Liver (tissue), 8 donors: ENCODE measurements at regions not wholly inside any gene's neighbourhood (a gene's known extent, or its start where the extent isn't known, plus 50 kb on each side); places are given as distances from the start of the nearest gene placed in this dataset.

Experiments
- DNase-seq: peaks from one replicate; pipeline ENCODE4 v3.0.0-alpha.2; 2017; ENCODE audit warnings: low spot score
- H3K27ac ChIP-seq, 2 donors: one replicate each; pipeline ENCODE4 v1.7.0; 2013; ENCODE audit warnings: inconsistent platforms in 2 of 2, low read length in 2 of 2, control low read depth in 1 of 2, low read depth in 1 of 2, mild to moderate bottlenecking in 1 of 2
- H3K27me3 ChIP-seq, 4 donors: one replicate each; pipeline versions ENCODE4 v1.6.1 to v1.7.0; 2013; ENCODE audit warnings: low read length in 3 of 4, inconsistent platforms in 1 of 4, mild to moderate bottlenecking in 1 of 4, moderate library complexity in 1 of 4; ENCODE audit not compliant: control insufficient read depth in 4 of 4, insufficient read depth in 4 of 4
- H3K36me3 ChIP-seq, 4 donors: one replicate each; pipeline versions ENCODE4 v1.6.1 to v1.7.0; 2013; ENCODE audit warnings: low read length in 3 of 4, mild to moderate bottlenecking in 3 of 4, low read depth in 1 of 4, moderate library complexity in 1 of 4; ENCODE audit not compliant: control insufficient read depth in 4 of 4, insufficient read depth in 3 of 4
- H3K4me1 ChIP-seq, 4 donors: one replicate each; pipeline versions ENCODE4 v1.6.1 to v1.7.0; 2013; ENCODE audit warnings: low read length in 3 of 4, mild to moderate bottlenecking in 3 of 4, moderate library complexity in 1 of 4; ENCODE audit not compliant: control insufficient read depth in 4 of 4, insufficient read depth in 4 of 4
- H3K4me3 ChIP-seq, 3 donors: one replicate each; pipeline versions ENCODE4 v1.6.1 to v1.7.0; 2013; ENCODE audit warnings: low read length in 3 of 3, control low read depth in 1 of 3, low read depth in 1 of 3, mild to moderate bottlenecking in 1 of 3
- H3K9ac ChIP-seq, 2 donors: one replicate each; pipeline ENCODE4 v1.7.0; 2013; ENCODE audit warnings: low read length in 2 of 2, mild to moderate bottlenecking in 2 of 2, moderate library complexity in 2 of 2, control low read depth in 1 of 2, low read depth in 1 of 2
- H3K9me3 ChIP-seq, 4 donors: one replicate each; pipeline versions ENCODE4 v1.6.1 to v1.7.0; 2013; ENCODE audit warnings: low read length in 3 of 4; ENCODE audit not compliant: control insufficient read depth in 4 of 4
- EGR1 ChIP-seq, 2 donors: IDR thresholded peaks; 2 replicates each; pipeline ENCODE4 v1.6.1; 2016 to 2018; ENCODE audit warnings: antibody characterized with exemption in 2 of 2, low read depth in 2 of 2
- FOXA2 ChIP-seq: IDR thresholded peaks from 2 replicates; pipeline ENCODE4 v1.6.1; 2016; ENCODE audit warnings: antibody characterized with exemption
- HNF4G ChIP-seq: IDR thresholded peaks from 2 replicates; pipeline ENCODE4 v1.6.1; 2016; ENCODE audit warnings: antibody characterized with exemption
- NR2F2 ChIP-seq: IDR thresholded peaks from 2 replicates; pipeline ENCODE4 v1.6.1; 2016; ENCODE audit warnings: antibody characterized with exemption
- RAD21 ChIP-seq, 2 donors: IDR thresholded peaks; 2 replicates each; pipeline ENCODE4 v1.6.1; 2016; ENCODE audit warnings: antibody characterized with exemption in 2 of 2, mild to moderate bottlenecking in 2 of 2
- RXRA ChIP-seq, 2 donors: IDR thresholded peaks; 2 replicates each; pipeline ENCODE4 v1.6.1; 2017 to 2018; ENCODE audit warnings: antibody characterized with exemption in 2 of 2, mild to moderate bottlenecking in 1 of 2
- SP1 ChIP-seq: IDR thresholded peaks from 2 replicates; pipeline ENCODE4 v1.6.1; 2018; ENCODE audit warnings: antibody characterized with exemption, mild to moderate bottlenecking
- TAF1 ChIP-seq: conservative IDR thresholded peaks from 2 replicates; pipeline ENCODE4 v1.6.1; 2016; ENCODE audit warnings: antibody characterized with exemption, mild to moderate bottlenecking
- WGBS: extraction: QIAGEN DNeasy Blood & Tissue Kit; methylation state at CpG from one replicate; pipeline ENCODE4 v1.1.7; 2013; 5-methylcytosine and 5-hydroxymethylcytosine counted together
- TF ChIP-seq, protein P1 (sequence below): IDR thresholded peaks from 2 replicates; pipeline ENCODE4 v1.6.1; 2016; ENCODE audit warnings: antibody characterized with exemption, mild to moderate bottlenecking
- TF ChIP-seq, protein P2 (sequence below): IDR thresholded peaks from 2 replicates; pipeline ENCODE4 v1.6.1; 2016; ENCODE audit warnings: antibody characterized with exemption
- TF ChIP-seq, protein P3 (sequence below): IDR thresholded peaks from 2 replicates; pipeline ENCODE4 v1.6.1; 2016; ENCODE audit warnings: antibody characterized with exemption
- TF ChIP-seq, protein P4 (sequence below): IDR thresholded peaks from 2 replicates; pipeline ENCODE4 v1.6.1; 2016; ENCODE audit warnings: antibody characterized with exemption
- TF ChIP-seq, protein P5 (sequence below): fragments of 150-350 bp; IDR thresholded peaks from 2 replicates; pipeline ENCODE4 v1.5.1; 2017; ENCODE audit warnings: improper control_type of control experiment, low read depth, low read length; ENCODE audit not compliant: missing input control
- donor health status: healthy.
- donor health status: healthy.
- donor health status: healthy.
- donor health status: healthy.
- donor health status: healthy.

DNA sequence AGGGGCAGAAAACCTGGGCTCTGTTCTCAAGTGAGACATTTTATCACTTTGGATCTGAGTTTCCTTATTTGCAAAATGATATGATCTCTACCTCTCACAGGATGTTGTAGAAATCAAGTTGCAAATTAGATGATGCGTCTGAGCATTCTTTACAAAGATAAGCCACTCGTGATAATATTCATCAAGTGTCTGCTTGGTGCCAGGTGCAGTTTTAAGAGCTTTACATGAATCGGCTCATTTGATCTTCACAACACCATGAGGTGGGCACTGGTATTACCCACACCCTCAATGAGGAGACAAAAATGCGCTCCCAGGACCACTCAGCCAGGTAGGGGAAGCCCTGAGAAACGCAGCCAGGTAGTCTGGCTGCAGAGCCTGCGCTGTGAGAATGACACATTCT lies 59.1 kb upstream of the CA12 start (continued):
- TF ChIP-seq, protein P1, sequence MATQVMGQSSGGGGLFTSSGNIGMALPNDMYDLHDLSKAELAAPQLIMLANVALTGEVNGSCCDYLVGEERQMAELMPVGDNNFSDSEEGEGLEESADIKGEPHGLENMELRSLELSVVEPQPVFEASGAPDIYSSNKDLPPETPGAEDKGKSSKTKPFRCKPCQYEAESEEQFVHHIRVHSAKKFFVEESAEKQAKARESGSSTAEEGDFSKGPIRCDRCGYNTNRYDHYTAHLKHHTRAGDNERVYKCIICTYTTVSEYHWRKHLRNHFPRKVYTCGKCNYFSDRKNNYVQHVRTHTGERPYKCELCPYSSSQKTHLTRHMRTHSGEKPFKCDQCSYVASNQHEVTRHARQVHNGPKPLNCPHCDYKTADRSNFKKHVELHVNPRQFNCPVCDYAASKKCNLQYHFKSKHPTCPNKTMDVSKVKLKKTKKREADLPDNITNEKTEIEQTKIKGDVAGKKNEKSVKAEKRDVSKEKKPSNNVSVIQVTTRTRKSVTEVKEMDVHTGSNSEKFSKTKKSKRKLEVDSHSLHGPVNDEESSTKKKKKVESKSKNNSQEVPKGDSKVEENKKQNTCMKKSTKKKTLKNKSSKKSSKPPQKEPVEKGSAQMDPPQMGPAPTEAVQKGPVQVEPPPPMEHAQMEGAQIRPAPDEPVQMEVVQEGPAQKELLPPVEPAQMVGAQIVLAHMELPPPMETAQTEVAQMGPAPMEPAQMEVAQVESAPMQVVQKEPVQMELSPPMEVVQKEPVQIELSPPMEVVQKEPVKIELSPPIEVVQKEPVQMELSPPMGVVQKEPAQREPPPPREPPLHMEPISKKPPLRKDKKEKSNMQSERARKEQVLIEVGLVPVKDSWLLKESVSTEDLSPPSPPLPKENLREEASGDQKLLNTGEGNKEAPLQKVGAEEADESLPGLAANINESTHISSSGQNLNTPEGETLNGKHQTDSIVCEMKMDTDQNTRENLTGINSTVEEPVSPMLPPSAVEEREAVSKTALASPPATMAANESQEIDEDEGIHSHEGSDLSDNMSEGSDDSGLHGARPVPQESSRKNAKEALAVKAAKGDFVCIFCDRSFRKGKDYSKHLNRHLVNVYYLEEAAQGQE: no peak
- TF ChIP-seq RXRA (IDR thresholded peaks at IDR 0.05) (no peak), TAF1 (no peak)

DNA sequence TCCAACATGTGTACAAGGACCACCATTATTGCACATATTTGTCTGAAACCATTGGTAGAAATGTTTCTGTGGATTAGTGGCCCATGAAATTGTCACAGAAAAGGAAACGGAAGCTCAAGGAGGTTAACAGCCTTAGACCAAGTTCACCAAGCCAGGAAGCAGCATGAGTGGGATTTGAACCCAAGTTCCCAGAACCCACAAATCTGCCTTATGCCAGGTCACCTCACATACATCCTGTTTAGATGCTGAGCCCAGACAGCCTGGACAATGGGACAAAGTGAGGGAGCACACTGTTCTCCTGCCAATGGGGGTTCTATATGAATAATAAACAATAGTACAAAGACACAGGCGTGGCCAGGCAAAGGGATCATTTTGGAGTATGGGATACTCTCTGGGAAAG lies 59.6 kb upstream of the CA12 start:
- no peak for DNase-seq
- Histone ChIP-seq H3K9ac (no peak overlapping the region), H3K27me3 (no peaks in the 10 kb centered on the region), H3K36me3 (no peaks in the 10 kb centered on the region), H3K27ac (no peak overlapping the region), H3K9me3 (no peaks in the 10 kb centered on the region), H3K4me3 (no peak overlapping the region), H3K4me1 (peaks cover 0 to 25% (median 17%) of the 10 kb centered on the region in 4 donors)
- TF ChIP-seq, protein P2, sequence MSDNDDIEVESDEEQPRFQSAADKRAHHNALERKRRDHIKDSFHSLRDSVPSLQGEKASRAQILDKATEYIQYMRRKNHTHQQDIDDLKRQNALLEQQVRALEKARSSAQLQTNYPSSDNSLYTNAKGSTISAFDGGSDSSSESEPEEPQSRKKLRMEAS: no peak
- TF ChIP-seq NR2F2: peak; percentile 47
- WGBS: 94% methylated on average over 2 of the region's 2 CpGs

DNA sequence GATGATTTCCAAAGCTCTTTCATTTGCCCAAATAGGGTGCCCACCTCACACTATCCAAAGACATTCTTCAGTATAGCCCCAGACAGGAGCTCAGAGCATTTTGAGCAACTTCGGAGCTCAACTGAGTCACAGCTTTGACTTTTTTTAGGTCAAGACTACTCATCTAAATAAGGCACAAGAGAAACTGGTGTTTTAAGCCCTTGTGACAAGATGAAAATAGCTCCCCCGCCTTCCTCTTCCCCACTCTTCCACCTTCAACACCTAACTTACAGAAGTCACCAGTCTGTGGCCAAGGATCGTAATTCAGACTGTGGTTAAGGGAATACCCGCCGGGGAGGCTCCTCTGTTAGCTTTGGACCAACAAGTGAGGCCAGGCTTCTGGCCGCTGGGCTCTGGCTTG lies 60.4 kb upstream of the CA12 start:
- Histone ChIP-seq H3K9me3 (no peaks in the 10 kb centered on the region), H3K4me1 (peaks cover 0 to 17% (median 14%) of the 10 kb centered on the region in 4 donors), H3K27ac (no peak overlapping the region), H3K27me3 (no peaks in the 10 kb centered on the region), H3K9ac (no peak overlapping the region), H3K36me3 (no peaks in the 10 kb centered on the region), H3K4me3 (no peak overlapping the region)
- TF ChIP-seq EGR1 (IDR thresholded peaks at IDR 0.05; ENCODE audit: low read depth in 2 of 2): no peak
- TF ChIP-seq, protein P3, sequence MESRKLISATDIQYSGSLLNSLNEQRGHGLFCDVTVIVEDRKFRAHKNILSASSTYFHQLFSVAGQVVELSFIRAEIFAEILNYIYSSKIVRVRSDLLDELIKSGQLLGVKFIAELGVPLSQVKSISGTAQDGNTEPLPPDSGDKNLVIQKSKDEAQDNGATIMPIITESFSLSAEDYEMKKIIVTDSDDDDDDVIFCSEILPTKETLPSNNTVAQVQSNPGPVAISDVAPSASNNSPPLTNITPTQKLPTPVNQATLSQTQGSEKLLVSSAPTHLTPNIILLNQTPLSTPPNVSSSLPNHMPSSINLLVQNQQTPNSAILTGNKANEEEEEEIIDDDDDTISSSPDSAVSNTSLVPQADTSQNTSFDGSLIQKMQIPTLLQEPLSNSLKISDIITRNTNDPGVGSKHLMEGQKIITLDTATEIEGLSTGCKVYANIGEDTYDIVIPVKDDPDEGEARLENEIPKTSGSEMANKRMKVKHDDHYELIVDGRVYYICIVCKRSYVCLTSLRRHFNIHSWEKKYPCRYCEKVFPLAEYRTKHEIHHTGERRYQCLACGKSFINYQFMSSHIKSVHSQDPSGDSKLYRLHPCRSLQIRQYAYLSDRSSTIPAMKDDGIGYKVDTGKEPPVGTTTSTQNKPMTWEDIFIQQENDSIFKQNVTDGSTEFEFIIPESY: no peak
- TF ChIP-seq FOXA2: no peak
- TF ChIP-seq RAD21 (IDR thresholded peaks at IDR 0.05): no peak
- TF ChIP-seq, protein P4, sequence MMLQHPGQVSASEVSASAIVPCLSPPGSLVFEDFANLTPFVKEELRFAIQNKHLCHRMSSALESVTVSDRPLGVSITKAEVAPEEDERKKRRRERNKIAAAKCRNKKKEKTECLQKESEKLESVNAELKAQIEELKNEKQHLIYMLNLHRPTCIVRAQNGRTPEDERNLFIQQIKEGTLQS: no peak
- TF ChIP-seq HNF4G: no peak
- no peak for TF ChIP-seq RXRA (IDR thresholded peaks at IDR 0.05)
- TF ChIP-seq, protein P5, sequence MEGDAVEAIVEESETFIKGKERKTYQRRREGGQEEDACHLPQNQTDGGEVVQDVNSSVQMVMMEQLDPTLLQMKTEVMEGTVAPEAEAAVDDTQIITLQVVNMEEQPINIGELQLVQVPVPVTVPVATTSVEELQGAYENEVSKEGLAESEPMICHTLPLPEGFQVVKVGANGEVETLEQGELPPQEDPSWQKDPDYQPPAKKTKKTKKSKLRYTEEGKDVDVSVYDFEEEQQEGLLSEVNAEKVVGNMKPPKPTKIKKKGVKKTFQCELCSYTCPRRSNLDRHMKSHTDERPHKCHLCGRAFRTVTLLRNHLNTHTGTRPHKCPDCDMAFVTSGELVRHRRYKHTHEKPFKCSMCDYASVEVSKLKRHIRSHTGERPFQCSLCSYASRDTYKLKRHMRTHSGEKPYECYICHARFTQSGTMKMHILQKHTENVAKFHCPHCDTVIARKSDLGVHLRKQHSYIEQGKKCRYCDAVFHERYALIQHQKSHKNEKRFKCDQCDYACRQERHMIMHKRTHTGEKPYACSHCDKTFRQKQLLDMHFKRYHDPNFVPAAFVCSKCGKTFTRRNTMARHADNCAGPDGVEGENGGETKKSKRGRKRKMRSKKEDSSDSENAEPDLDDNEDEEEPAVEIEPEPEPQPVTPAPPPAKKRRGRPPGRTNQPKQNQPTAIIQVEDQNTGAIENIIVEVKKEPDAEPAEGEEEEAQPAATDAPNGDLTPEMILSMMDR: no peak
- no peak for TF ChIP-seq SP1
- TF ChIP-seq, protein P1: no peak
- WGBS: 92% methylated on average over 6 of the region's 6 CpGs
- no peak for DNase-seq
